SK-N-SH treated with all-trans-retinoic acid at 6 μM for 48 hours (cell line): ENCODE measurements at regions not wholly inside any gene's neighbourhood (a gene's known extent, or its start where the extent isn't known, plus 50 kb on each side); places are given as distances from the start of the nearest gene placed in this dataset.

ENCODE experiments used
- ATAC-seq: fragments of 200-7000 bp; cut with Tn5 transposase; 3 replicates; pipeline ENCODE4 v1.9.1; 2020; ENCODE audit warnings: mild to moderate bottlenecking, moderate library complexity
- ARNTL ChIP-seq: fragments of 450-650 bp; formaldehyde crosslinking; IDR thresholded peaks from 2 replicates; pipeline ENCODE4 v1.5.0; 2020; ENCODE audit warnings: low read depth, mild to moderate bottlenecking, moderate library complexity, borderline replicate concordance
- CSDC2 ChIP-seq: fragments of 250-450 bp; sonication (Bioruptor Pico); IDR thresholded peaks from 2 replicates; pipeline ENCODE4 v1.5.0; 2020; ENCODE audit warnings: mild to moderate bottlenecking, moderate library complexity
- ESRRG ChIP-seq: fragments of 250-450 bp; sonication (Bioruptor Pico); IDR thresholded peaks from 2 replicates; pipeline ENCODE4 v1.6.1; 2021; ENCODE audit warnings: mild to moderate bottlenecking
- GLIS3 ChIP-seq: fragments of 250-450 bp; sonication (Bioruptor Pico); IDR thresholded peaks from 2 replicates; pipeline ENCODE4 v1.5.0; 2020; ENCODE audit warnings: mild to moderate bottlenecking, moderate library complexity
- PPARA ChIP-seq: fragments of 250-450 bp; sonication (Bioruptor Pico); IDR thresholded peaks from 2 replicates; pipeline ENCODE4 v1.5.0; 2020; ENCODE audit warnings: mild to moderate bottlenecking, borderline replicate concordance
- SNAI2 ChIP-seq: fragments of 250-450 bp; sonication (Bioruptor Pico); IDR thresholded peaks from 2 replicates; pipeline ENCODE4 v1.5.0; 2020; ENCODE audit warnings: mild to moderate bottlenecking, moderate library complexity
- TCF4 ChIP-seq: fragments of 250-450 bp; sonication (Bioruptor Pico); IDR thresholded peaks from 2 replicates; pipeline ENCODE4 v1.8.0; 2021; ENCODE audit warnings: mild to moderate bottlenecking, moderate library complexity, borderline replicate concordance
- TOX ChIP-seq: fragments of 250-450 bp; sonication (Bioruptor Pico); IDR thresholded peaks from 2 replicates; pipeline ENCODE4 v1.8.0; 2021; ENCODE audit warnings: mild to moderate bottlenecking, moderate library complexity, borderline replicate concordance
- ZC3H10 ChIP-seq: fragments of 250-450 bp; sonication (Bioruptor Pico); IDR thresholded peaks from 2 replicates; pipeline ENCODE4 v1.5.1; 2021; ENCODE audit warnings: mild to moderate bottlenecking, moderate library complexity
- ZFP30 ChIP-seq: fragments of 450-650 bp; formaldehyde crosslinking; IDR thresholded peaks from 2 replicates; pipeline ENCODE4 v1.5.0; 2022; ENCODE audit warnings: mild to moderate bottlenecking, moderate library complexity
- ZNF565 ChIP-seq: fragments of 450-650 bp; formaldehyde crosslinking; conservative IDR thresholded peaks from 2 replicates; pipeline ENCODE4 v1.5.0; 2020; ENCODE audit warnings: low read depth, mild to moderate bottlenecking, moderate library complexity
- ZNF8 ChIP-seq: fragments of 450-650 bp; formaldehyde crosslinking; IDR thresholded peaks from 2 replicates; pipeline ENCODE4 v1.5.0; 2020; ENCODE audit warnings: mild to moderate bottlenecking, moderate library complexity
- TF ChIP-seq, protein P1 (sequence below): fragments of 250-450 bp; sonication (Bioruptor Pico); IDR thresholded peaks from 2 replicates; pipeline ENCODE4 v1.5.1; 2021; ENCODE audit warnings: mild to moderate bottlenecking, moderate library complexity
- TF ChIP-seq, protein P2 (sequence below): fragments of 250-450 bp; sonication (Bioruptor Pico); IDR thresholded peaks from 2 replicates; pipeline ENCODE4 v1.5.1; 2020; ENCODE audit warnings: low read depth, mild to moderate bottlenecking, moderate library complexity
- TF ChIP-seq, protein P3 (sequence below): fragments of 250-450 bp; sonication (Bioruptor Pico); IDR thresholded peaks from 2 replicates; pipeline ENCODE4 v1.8.0; 2021; ENCODE audit warnings: low read depth, mild to moderate bottlenecking, moderate library complexity, borderline replicate concordance
- TF ChIP-seq, protein P4 (sequence below): fragments of 250-450 bp; sonication (Bioruptor Pico); IDR thresholded peaks from 2 replicates; pipeline ENCODE4 v1.8.0; 2020; ENCODE audit warnings: mild to moderate bottlenecking, moderate library complexity, borderline replicate concordance
- TF ChIP-seq, protein P5 (sequence below): fragments of 250-450 bp; sonication (Bioruptor Pico); IDR thresholded peaks from 2 replicates; pipeline ENCODE4 v1.5.0; 2020; ENCODE audit warnings: mild to moderate bottlenecking, moderate library complexity

DNA sequence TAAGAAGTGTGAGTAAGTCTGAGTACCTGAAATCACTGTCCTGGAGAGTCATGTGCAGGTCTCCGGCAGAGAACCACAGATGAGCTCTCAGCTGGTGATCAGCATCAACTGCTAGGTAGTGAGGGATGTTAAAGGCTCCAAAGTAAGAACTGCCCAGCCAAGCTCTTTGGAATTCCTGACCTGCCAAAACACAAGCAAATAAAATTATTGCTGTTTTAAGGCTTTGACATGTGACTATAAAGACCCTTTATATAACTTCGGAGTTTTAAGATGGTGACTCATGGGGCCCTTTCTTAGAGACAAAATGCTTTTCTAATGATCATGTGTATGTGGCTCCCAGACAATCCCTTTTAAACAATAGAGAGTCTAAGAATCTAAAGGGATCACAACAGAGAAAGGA is 855.7 kb downstream of the TRIB2 start:
- no peak for TF ChIP-seq ZFP30 (CRISPR knock-in tag)
- no peak for TF ChIP-seq GLIS3
- TF ChIP-seq, protein P1, sequence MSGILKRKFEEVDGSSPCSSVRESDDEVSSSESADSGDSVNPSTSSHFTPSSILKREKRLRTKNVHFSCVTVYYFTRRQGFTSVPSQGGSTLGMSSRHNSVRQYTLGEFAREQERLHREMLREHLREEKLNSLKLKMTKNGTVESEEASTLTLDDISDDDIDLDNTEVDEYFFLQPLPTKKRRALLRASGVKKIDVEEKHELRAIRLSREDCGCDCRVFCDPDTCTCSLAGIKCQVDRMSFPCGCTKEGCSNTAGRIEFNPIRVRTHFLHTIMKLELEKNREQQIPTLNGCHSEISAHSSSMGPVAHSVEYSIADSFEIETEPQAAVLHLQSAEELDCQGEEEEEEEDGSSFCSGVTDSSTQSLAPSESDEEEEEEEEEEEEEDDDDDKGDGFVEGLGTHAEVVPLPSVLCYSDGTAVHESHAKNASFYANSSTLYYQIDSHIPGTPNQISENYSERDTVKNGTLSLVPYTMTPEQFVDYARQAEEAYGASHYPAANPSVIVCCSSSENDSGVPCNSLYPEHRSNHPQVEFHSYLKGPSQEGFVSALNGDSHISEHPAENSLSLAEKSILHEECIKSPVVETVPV (CRISPR knock-in tag) = no peak
- TF ChIP-seq ZNF565 (CRISPR knock-in tag) = no peak
- TF ChIP-seq, protein P2, sequence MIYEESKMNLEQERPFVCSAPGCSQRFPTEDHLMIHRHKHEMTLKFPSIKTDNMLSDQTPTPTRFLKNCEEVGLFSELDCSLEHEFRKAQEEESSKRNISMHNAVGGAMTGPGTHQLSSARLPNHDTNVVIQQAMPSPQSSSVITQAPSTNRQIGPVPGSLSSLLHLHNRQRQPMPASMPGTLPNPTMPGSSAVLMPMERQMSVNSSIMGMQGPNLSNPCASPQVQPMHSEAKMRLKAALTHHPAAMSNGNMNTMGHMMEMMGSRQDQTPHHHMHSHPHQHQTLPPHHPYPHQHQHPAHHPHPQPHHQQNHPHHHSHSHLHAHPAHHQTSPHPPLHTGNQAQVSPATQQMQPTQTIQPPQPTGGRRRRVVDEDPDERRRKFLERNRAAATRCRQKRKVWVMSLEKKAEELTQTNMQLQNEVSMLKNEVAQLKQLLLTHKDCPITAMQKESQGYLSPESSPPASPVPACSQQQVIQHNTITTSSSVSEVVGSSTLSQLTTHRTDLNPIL = no peak
- TF ChIP-seq TOX (CRISPR knock-in tag) = no peak
- no peak for TF ChIP-seq PPARA (CRISPR knock-in tag)
- TF ChIP-seq, protein P3, sequence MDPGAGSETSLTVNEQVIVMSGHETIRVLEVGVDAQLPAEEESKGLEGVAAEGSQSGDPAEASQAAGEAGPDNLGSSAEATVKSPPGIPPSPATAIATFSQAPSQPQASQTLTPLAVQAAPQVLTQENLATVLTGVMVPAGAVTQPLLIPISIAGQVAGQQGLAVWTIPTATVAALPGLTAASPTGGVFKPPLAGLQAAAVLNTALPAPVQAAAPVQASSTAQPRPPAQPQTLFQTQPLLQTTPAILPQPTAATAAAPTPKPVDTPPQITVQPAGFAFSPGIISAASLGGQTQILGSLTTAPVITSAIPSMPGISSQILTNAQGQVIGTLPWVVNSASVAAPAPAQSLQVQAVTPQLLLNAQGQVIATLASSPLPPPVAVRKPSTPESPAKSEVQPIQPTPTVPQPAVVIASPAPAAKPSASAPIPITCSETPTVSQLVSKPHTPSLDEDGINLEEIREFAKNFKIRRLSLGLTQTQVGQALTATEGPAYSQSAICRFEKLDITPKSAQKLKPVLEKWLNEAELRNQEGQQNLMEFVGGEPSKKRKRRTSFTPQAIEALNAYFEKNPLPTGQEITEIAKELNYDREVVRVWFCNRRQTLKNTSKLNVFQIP (CRISPR knock-in tag) = no peak
- TF ChIP-seq, protein P4, sequence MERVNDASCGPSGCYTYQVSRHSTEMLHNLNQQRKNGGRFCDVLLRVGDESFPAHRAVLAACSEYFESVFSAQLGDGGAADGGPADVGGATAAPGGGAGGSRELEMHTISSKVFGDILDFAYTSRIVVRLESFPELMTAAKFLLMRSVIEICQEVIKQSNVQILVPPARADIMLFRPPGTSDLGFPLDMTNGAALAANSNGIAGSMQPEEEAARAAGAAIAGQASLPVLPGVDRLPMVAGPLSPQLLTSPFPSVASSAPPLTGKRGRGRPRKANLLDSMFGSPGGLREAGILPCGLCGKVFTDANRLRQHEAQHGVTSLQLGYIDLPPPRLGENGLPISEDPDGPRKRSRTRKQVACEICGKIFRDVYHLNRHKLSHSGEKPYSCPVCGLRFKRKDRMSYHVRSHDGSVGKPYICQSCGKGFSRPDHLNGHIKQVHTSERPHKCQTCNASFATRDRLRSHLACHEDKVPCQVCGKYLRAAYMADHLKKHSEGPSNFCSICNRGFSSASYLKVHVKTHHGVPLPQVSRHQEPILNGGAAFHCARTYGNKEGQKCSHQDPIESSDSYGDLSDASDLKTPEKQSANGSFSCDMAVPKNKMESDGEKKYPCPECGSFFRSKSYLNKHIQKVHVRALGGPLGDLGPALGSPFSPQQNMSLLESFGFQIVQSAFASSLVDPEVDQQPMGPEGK (CRISPR knock-in tag) = no peak
- no peak for TF ChIP-seq SNAI2 (CRISPR knock-in tag)
- ATAC-seq = no peak

DNA sequence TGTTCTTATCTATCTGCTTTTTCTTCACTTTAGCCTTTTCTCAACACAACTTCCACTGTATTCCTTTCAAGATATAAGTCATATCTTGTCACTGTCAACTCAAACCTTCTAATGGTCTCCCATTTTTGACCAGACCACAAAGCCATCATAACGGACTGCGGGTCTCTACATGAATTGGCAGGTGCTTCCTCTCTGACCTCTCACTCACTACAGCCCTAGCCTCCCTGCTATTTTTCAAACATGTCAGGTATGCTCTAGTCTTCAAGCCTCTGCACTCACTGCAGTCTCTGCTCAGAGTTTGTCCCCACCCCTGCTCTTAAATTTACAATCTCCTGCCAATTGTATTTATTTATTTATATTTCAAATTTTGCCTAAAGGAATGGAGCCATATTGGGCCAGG is 858.1 kb downstream of the TRIB2 start:
- TF ChIP-seq, protein P5, sequence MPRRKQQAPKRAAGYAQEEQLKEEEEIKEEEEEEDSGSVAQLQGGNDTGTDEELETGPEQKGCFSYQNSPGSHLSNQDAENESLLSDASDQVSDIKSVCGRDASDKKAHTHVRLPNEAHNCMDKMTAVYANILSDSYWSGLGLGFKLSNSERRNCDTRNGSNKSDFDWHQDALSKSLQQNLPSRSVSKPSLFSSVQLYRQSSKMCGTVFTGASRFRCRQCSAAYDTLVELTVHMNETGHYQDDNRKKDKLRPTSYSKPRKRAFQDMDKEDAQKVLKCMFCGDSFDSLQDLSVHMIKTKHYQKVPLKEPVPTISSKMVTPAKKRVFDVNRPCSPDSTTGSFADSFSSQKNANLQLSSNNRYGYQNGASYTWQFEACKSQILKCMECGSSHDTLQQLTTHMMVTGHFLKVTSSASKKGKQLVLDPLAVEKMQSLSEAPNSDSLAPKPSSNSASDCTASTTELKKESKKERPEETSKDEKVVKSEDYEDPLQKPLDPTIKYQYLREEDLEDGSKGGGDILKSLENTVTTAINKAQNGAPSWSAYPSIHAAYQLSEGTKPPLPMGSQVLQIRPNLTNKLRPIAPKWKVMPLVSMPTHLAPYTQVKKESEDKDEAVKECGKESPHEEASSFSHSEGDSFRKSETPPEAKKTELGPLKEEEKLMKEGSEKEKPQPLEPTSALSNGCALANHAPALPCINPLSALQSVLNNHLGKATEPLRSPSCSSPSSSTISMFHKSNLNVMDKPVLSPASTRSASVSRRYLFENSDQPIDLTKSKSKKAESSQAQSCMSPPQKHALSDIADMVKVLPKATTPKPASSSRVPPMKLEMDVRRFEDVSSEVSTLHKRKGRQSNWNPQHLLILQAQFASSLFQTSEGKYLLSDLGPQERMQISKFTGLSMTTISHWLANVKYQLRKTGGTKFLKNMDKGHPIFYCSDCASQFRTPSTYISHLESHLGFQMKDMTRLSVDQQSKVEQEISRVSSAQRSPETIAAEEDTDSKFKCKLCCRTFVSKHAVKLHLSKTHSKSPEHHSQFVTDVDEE (CRISPR knock-in tag) = no peak
- TF ChIP-seq SNAI2 (CRISPR knock-in tag) (no peak), CSDC2 (no peak), ZC3H10 (CRISPR knock-in tag) (no peak), ESRRG (CRISPR knock-in tag) (no peak), ARNTL (CRISPR knock-in tag) (no peak), TOX (CRISPR knock-in tag) (no peak), ZNF8 (CRISPR knock-in tag) (no peak), TCF4 (CRISPR knock-in tag) (no peak), PPARA (CRISPR knock-in tag) (no peak)
- TF ChIP-seq, protein P3 (CRISPR knock-in tag) = no peak
- TF ChIP-seq, protein P4 (CRISPR knock-in tag) = no peak
- ATAC-seq = no peak
